Neural crest cell (in vitro differentiated cells): ENCODE measurements at regions not wholly inside any gene's neighbourhood (a gene's known extent, or its start where the extent isn't known, plus 50 kb on each side); places are given as distances from the start of the nearest gene placed in this dataset.
"Not testable (repeated sequence)": the region's sequence is repeated elsewhere in the genome, so short reads cannot be mapped to it uniquely, and the experiment has no call there.

ENCODE experiments used
- DNase-seq: peaks from one replicate; pipeline ENCODE4 v3.0.0; 2021; ENCODE audit warnings: low read depth, mixed read lengths, low spot score
- H3K27ac Mint-ChIP-seq: one replicate; pipeline ENCODE4 v1.8.0; 2021; ENCODE audit warnings: mild to moderate bottlenecking, mixed read lengths; ENCODE audit not compliant: unreplicated experiment
- H3K27me3 Mint-ChIP-seq: 2 replicates; pipeline ENCODE4 v1.8.0; 2021; ENCODE audit warnings: low read depth, mild to moderate bottlenecking, mixed read lengths
- H3K36me3 Mint-ChIP-seq: 2 replicates; pipeline ENCODE4 v1.8.0; 2021; ENCODE audit warnings: low read depth, mild to moderate bottlenecking, mixed read lengths
- H3K4me1 Mint-ChIP-seq: 2 replicates; pipeline ENCODE4 v1.8.0; 2021; ENCODE audit warnings: mixed read lengths
- H3K4me3 Mint-ChIP-seq: one replicate; pipeline ENCODE4 v1.8.0; 2021; ENCODE audit warnings: mild to moderate bottlenecking, mixed read lengths
- H3K9me3 Mint-ChIP-seq: 2 replicates; pipeline ENCODE4 v1.8.0; 2021; ENCODE audit warnings: mixed read lengths
- TF ChIP-seq, protein P1 (sequence below): fragments of 200-600 bp; sonication (generic); conservative IDR thresholded peaks from 2 replicates; pipeline ENCODE4 v1.5.0; 2021; ENCODE audit warnings: antibody characterized with exemption, mild to moderate bottlenecking

DNA sequence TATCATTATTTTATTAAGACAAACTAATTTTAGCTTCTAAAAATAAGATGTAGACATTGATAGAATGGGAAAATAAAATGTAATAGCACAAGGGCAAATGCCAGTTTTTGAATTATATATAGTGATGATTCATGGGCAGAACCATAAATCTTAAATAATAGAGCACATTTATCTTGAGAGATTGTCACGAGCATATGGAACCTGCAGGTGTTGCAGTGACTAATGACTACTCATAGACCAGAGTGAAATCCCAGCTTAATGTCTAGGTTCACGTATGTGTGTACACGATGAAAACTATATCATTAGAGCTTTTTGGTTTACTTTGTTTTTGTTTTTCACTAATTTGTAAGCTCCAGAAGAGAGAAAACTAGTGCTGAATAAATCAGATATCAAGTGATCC lies 150.2 kb upstream of the CACNA2D1 start:
- H3K4me1 Mint-ChIP-seq: peaks cover 21% of the 10 kb centered on the region
- H3K4me3 Mint-ChIP-seq: no peak overlapping the region
- no peaks in the 10 kb centered on the region for H3K27me3 Mint-ChIP-seq
- no peak for DNase-seq
- TF ChIP-seq, protein P1, sequence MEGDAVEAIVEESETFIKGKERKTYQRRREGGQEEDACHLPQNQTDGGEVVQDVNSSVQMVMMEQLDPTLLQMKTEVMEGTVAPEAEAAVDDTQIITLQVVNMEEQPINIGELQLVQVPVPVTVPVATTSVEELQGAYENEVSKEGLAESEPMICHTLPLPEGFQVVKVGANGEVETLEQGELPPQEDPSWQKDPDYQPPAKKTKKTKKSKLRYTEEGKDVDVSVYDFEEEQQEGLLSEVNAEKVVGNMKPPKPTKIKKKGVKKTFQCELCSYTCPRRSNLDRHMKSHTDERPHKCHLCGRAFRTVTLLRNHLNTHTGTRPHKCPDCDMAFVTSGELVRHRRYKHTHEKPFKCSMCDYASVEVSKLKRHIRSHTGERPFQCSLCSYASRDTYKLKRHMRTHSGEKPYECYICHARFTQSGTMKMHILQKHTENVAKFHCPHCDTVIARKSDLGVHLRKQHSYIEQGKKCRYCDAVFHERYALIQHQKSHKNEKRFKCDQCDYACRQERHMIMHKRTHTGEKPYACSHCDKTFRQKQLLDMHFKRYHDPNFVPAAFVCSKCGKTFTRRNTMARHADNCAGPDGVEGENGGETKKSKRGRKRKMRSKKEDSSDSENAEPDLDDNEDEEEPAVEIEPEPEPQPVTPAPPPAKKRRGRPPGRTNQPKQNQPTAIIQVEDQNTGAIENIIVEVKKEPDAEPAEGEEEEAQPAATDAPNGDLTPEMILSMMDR: no peak
- no peak overlapping the region for H3K27ac Mint-ChIP-seq
- no peaks in the 10 kb centered on the region for H3K9me3 Mint-ChIP-seq
- H3K36me3 Mint-ChIP-seq: no peaks in the 10 kb centered on the region

DNA sequence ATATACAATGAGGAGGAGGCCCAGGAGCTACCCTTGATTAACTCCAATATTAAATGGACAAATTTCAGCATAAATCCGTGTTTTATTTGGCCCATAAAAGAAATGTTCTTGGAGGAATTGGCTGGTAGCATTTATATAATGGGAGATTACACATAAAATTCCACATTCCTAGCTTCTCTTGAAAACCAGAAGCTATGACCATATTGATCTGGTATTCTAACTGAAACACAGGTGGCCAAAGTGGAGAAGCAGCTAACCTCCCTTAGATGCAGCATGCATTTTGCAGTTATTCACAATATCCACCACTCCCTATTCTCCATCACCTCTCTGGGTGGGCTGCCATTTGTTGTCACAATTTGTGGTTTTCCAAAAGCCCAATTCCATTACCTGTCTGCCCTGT lies 148.8 kb upstream of the CACNA2D1 start:
- Mint-ChIP-seq H3K27ac (no peak overlapping the region), H3K4me1 (peaks cover 21% of the 10 kb centered on the region), H3K27me3 (no peaks in the 10 kb centered on the region), H3K4me3 (no peak overlapping the region), H3K9me3 (no peaks in the 10 kb centered on the region), H3K36me3 (no peaks in the 10 kb centered on the region)
- TF ChIP-seq, protein P1: no peak
- DNase-seq: no peak

DNA sequence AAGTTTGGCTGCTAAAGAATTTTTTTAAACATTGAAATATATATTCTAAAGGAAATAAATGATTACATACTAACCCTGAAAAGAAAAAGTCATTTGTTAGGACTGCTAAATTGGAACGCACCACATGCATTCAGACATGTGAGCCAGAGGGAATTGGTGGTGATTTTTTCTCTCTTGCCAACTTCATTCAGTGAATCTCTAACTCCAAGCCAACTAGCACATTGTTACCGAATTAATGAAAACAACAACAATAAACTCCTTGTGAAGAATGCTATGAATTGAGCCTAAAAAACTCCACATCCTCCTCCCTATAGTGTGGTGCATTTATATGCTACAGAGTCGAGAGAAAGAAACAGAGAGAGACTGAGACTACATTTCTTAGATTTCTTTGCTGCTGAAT lies 135.5 kb upstream of the CACNA2D1 start:
- Mint-ChIP-seq H3K36me3 (no peaks in the 10 kb centered on the region), H3K27me3 (no peaks in the 10 kb centered on the region), H3K4me3 (no peak overlapping the region), H3K9me3 (peaks cover 7% of the 10 kb centered on the region), H3K27ac (no peak overlapping the region), H3K4me1 (no peaks in the 10 kb centered on the region)
- no peak for DNase-seq
- TF ChIP-seq, protein P1: no peak

DNA sequence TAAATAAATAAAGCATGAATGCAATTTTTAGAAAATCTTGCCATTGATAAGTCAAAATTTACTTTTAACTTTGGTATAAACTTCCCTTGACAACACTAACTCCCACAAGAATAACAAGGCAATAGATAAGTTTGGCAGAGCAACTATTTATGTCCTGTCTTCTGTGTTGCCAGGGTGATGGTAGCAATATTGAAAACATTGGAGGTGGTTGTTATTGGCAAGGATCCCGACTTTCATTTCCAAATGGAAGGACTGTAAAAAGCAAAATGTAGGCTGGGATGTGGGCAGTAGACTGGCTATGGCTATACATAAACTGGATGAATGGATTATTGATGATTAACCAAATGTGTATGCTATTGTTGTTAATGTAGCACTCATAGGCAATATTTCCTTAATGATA lies 134.9 kb upstream of the CACNA2D1 start:
- H3K36me3 Mint-ChIP-seq: no peaks in the 10 kb centered on the region
- H3K27ac Mint-ChIP-seq: no peak overlapping the region
- H3K4me1 Mint-ChIP-seq: no peaks in the 10 kb centered on the region
- TF ChIP-seq, protein P1: no peak
- H3K27me3 Mint-ChIP-seq: no peaks in the 10 kb centered on the region
- no peak overlapping the region for H3K4me3 Mint-ChIP-seq
- DNase-seq: no peak
- peaks cover 5% of the 10 kb centered on the region for H3K9me3 Mint-ChIP-seq

DNA sequence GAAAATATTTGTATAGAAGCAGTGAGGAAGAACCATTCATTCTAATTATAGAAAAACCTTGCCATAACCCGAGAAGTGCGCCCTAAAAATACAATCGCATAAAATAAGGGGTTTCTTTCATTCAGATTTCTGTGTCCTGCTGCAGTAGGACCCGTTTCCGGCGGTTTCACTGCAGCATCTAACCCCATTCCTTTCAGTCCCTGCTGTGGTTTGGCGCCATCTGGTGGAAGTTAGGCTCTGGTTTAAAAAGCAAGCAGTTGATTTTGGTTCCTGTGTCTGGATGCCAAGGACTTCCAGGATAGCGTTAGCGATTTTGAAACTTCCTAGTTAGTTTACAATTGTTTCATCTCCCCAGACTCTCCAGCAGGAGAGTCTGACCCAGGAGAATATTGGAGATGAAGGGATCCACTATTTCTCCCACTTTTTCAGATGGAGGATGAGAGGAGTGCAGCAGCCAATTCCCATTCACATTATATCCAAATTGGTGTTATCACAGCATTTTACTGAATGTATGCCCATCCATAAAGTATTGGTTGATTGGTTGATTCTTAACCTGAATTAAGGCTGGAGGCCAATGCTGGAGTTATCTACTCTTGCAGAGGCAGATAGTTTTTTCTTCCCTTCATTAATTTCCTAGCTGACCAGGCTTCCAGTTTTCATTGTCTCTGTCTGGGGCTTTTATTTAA lies 128.8 kb upstream of the CACNA2D1 start:
- TF ChIP-seq, protein P1: peak; percentile 95
- DNase-seq: peak; percentile 94
- H3K36me3 Mint-ChIP-seq: no peaks in the 10 kb centered on the region
- no peak overlapping the region for H3K27ac Mint-ChIP-seq
- H3K9me3 Mint-ChIP-seq: no peaks in the 10 kb centered on the region
- H3K27me3 Mint-ChIP-seq: no peaks in the 10 kb centered on the region
- peaks cover 6% of the 10 kb centered on the region for H3K4me1 Mint-ChIP-seq
- H3K4me3 Mint-ChIP-seq: no peak overlapping the region

DNA sequence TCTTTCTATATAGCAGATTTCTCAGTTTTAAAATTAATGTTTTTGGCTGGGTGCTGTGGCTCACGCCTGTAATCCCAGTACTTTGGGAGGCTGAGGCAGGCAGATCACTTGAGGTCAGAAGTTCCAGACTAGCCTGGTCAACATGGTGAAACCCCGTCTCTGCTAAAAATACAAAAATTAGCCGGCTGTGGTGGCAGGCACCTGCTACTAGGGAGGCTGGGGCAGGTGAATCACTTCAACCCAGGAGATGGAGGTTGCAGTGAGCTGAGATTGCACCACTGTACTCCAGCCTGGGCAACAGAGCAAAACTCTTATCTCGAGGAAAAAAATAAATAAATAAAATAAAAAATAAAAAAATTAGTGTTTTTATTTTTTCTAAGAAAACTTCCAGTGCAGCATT lies 127.5 kb upstream of the CACNA2D1 start:
- H3K27ac Mint-ChIP-seq, H3K36me3 Mint-ChIP-seq, H3K9me3 Mint-ChIP-seq, H3K4me3 Mint-ChIP-seq, H3K4me1 Mint-ChIP-seq, H3K27me3 Mint-ChIP-seq, DNase-seq: not testable (repeated sequence)
